ENCODE measurements at regions not wholly inside any gene's neighbourhood (a gene's known extent, or its start where the extent isn't known, plus 50 kb on each side); places are given as distances from the start of the nearest gene placed in this dataset.
"Not testable (repeated sequence)": the region's sequence is repeated elsewhere in the genome, so short reads cannot be mapped to it uniquely, and the experiment has no call there.

GRCh38 chr4:164571593-164572390, 182.1 kb upstream of the SMIM31 start:
- DNase-seq = no peak

DNA sequence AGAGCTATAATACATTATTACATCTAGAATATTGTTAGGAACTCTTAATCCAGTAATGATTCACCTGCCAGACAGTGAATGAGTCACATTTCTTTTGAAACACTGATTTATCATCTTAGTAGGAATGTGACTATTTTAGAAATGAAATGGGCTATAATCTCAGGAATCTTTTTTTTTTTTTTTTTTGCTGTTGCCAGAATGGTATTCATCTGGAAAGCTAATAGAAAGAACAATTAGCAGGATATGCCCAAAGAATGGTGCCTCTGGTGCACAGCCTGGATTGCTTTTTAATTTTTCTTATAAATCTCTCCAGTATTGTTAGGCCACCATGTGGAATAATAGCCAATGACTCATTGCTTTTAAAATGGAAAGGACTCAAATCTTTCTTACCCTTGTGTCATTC, 181.1 kb upstream of the SMIM31 start:
- DNase-seq = no peak

- DNase-seq = no peak
These were observed 178.1 kb upstream of the SMIM31 start for GRCh38 chr4:164575861-164576260.

GRCh38 chr4:164579270-164579942, 174.5 kb upstream of the SMIM31 start:
- no peak for DNase-seq

GRCh38 chr4:164591666-164592065, 162.3 kb upstream of the SMIM31 start:
- DNase-seq = no peak

DNA sequence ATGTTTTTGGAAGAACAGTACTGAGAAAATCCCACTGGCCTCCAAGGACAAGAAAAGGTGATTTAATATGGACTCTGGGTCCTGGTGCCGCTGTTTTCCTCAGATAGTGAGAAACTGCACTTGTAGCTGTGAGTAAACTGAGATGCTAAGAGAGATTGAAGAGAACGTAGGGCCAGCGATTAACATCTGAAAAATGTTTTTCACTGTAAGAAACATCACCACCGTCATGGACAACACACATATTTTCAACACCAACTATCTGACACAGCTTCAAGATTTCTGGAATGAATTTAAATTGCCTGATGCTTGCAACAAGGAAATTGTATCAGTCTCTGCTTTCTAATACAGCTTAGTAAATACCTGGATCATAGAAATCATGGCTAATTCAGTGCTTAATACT, 158.2 kb upstream of the SMIM31 start:
- DNase-seq = no peak

- no peak for DNase-seq
These were observed 157.5 kb upstream of the SMIM31 start for GRCh38 chr4:164596318-164596878.

DNA sequence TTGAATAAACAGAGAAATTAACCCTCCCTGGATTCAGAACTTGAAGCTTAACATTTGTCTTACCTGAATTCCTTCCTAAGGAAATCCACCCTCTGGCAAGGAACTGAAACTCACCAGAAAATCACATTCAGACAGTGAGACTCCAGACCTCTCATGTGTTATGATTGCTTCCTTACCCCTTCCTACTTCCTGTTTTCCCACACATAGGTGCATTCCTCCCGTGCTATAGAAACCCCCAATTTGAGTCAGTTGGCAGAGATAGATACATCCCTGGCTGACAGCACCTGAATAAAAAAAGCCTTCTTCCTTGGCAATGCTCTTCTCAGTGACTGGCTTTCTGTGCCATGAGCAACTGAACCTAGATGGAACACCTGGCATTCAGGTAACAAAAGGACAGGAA, 157.0 kb upstream of the SMIM31 start:
- no peak for DNase-seq

DNA sequence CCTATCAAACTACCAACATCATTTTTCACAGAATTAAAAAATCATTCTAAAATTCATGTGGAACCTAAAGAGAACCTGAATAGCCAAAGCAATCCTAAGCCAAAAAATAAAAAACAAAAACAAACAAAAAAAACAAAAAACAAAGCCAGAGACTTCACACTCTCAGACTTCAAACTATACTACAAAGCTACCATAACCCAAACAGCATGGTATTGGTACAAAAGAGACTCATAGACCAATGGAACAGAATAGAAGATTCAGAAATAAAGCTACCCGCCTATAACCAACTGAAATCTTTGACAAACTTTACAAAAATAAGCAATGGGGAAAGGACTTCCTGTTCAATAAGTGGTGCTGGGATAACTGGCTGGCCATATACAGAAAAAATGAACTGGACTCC, 152.3 kb upstream of the SMIM31 start:
- no peak for DNase-seq

- DNase-seq = not testable (repeated sequence)
These were observed 148.1 kb upstream of the SMIM31 start for GRCh38 chr4:164605791-164606190.

DNA sequence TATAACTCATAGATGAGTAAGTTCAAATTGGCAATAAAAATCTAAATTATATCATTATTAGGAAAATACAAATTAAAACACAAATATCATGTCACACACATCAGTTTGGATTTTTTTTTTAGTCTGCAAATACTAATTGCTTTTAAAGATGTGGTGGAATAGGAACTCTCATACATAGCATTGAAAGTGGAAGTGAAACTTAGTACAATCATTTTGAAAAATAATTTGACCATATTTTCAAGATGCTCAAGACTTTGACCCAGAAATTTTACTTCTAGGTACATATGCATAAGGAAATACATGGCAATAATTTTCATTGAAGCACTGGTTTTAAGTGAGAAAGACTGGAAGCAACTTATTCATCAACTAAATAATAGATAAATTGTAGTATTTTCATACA, 147.5 kb upstream of the SMIM31 start:
- DNase-seq = no peak

DNA sequence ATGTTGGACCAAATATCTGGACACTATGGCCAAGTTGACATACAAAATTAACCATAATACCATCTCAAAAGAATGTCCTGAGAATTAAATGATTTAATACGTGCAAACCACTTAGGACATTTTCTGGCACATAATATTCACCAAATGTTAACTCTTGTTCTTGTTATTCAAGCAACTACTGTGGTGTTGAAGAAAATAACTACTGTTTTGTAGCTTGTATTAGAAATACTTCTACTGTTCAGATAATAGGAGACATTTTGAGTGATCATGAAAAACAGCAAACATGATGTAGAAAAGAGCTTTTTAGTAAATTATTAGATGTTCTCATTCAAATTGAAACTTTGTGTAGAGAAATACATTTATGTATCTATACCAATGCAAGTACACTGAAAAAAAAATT, 140.7 kb upstream of the SMIM31 start:
- DNase-seq = no peak

DNA sequence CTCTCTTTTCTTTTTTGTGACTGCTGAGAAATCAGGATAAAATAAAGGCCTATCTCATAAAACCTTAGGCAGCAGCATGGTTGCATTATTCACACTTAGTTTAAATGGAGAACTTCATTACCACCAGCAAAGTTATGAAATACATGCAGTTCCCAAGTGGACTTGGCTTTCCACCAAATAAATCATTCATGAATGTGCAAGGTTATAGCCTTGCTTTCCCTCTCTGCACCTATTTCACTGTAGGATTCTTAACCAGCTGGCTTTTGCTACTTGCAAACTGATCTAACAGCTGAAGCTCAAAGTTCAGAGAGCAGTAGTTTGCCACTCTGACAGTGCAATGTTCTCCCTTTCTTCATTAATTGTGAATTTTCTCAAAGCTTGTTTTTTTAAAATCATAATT, 140.1 kb upstream of the SMIM31 start:
- DNase-seq = no peak

- no peak for DNase-seq
These were observed 139.6 kb upstream of the SMIM31 start for GRCh38 chr4:164614329-164614728.

- DNase-seq = no peak
These were observed 138.9 kb upstream of the SMIM31 start for GRCh38 chr4:164614999-164615398.

- no peak for DNase-seq
These were observed 138.0 kb upstream of the SMIM31 start for GRCh38 chr4:164615964-164616363.

DNA sequence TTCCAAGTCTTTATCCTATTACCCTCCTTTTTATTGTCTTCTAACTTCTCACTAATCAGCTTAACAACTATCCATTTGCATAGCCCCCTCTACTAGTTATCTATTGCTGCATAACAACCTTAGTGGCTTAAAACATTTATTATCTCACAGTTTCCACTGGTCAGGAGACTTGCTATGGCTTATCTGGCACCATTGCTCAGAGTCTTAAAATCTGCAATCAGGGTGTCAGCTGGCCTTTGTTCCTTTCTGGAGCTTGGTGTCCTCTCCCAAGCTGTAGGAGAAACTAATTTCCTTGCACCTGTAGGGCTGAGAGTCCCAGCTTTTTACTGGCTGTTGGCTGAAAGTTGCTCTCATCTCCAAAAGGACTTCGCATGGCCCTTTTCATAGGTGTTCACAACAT, 137.0 kb upstream of the SMIM31 start:
- DNase-seq = no peak

DNA sequence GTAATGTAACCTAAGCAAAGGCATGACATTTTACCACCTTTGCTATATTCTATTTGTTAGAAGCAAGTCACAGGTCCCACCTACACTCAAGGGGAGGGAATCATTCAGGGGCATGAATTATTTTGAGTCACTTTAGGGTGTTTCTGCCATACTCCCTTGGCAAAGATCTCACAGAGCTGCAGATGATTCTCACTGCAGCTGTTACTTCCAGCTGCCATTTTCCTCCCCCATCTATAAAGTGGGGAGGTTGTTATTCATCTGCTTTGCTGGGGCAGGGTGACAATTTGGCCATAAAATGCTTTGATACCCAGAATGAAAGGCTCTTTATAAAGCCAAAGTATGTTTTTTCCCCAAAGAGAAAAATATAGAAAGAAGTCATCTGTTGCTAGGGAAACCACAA, 136.5 kb upstream of the SMIM31 start:
- peak in 1 of 56 donors; percentile 0 for DNase-seq

- peak in 1 of 56 donors; percentile 0 for DNase-seq
These were observed 136.0 kb upstream of the SMIM31 start for GRCh38 chr4:164617911-164618310.

DNA sequence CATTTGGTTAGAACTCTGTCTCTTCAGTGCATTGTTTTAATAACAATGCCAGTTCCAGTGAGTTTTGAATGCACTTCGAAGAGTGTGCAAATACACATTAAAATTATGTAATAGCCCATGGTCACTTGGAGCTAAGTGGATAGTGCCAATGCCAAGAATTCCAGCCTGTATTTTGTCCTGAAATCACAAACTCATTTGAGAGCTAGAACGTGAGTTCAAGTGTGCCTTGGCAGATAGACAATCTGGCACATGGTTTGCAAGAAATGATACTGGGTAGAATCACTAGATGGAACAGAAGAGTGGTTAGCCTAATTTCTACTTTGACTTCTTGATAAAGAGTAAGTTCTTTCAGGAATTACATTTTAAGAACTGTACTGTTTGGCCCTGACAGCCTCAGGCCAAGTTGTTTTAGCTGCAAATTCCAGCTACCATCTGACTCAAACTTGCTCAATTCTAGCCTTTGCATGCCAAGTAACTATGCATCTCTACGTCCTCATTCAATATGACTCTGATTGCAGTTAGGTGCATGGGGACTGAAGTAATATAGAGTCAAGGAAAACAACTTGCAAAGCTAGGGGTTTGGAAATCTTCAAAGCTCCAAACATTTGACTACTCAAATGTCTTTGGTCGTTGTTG, 131.9 kb upstream of the SMIM31 start:
- DNase-seq = no peak

DNA sequence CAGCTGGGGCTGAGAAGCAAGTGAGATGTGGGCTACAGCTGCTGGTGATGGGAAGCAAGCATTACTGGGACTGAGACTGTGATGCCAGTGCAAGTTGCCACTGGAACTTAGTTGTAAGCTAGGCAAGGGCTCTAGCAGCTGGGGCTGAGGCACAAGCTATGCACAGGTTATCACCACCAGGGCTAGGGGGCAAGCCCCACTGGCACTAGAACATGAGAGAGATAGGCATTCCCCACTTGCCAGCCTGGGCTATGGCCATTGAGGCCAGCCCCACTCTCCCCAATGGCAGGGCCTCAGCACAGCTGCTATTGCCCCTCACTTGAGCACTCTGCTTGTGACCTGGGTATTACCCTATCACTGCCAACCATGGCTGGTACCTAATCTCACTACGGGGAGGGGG, 130.8 kb upstream of the SMIM31 start:
- no peak for DNase-seq

- no peak for DNase-seq
These were observed 114.9 kb upstream of the SMIM31 start for GRCh38 chr4:164639001-164639400.

Measured in amygdala (tissue), 56 donors.